Gastroesophageal sphincter (tissue), 4 donors: ENCODE measurements at regions not wholly inside any gene's neighbourhood (a gene's known extent, or its start where the extent isn't known, plus 50 kb on each side); places are given as distances from the start of the nearest gene placed in this dataset.

Source experiments
- ATAC-seq: fragments of 150-250 bp; one replicate; pipeline ENCODE4 v1.9.1; 2016; ENCODE audit warnings: mild to moderate bottlenecking, moderate library complexity
- H3K27ac ChIP-seq, 4 donors: fragments of 200-600 bp; sonication (generic) in 3 of 4; 1 replicate in 3 of 4; 2 replicates in 1 of 4; pipeline ENCODE4 v1.5.1; 2016 to 2019
- H3K27me3 ChIP-seq: fragments of 200-600 bp; sonication (generic); one replicate; pipeline ENCODE4 v1.5.1; 2019
- H3K36me3 ChIP-seq, 2 donors: fragments of 200-600 bp; sonication (generic); one replicate each; pipeline ENCODE4 v1.5.1; 2019; ENCODE audit warnings: control low read depth in 1 of 2
- H3K4me1 ChIP-seq, 3 donors: fragments of 200-600 bp; sonication (generic); 1 replicate in 2 of 3; 2 replicates in 1 of 3; pipeline ENCODE4 v1.5.1; 2016 to 2019; ENCODE audit warnings: control low read depth in 2 of 3
- H3K4me3 ChIP-seq, 2 donors: fragments of 200-600 bp; sonication (generic); one replicate each; pipeline ENCODE4 v1.5.1; 2019; ENCODE audit warnings: mild to moderate bottlenecking in 1 of 2, moderate library complexity in 1 of 2
- H3K9me3 ChIP-seq, 3 donors: fragments of 200-600 bp; sonication (generic); one replicate each; pipeline ENCODE4 v1.5.1; 2017 to 2019; ENCODE audit warnings: control low read depth in 2 of 3
- CTCF ChIP-seq, 4 experiments: fragments of 200-600 bp in 2 of 4; fragments of 450-650 bp in 2 of 4; sonication (generic) in 1 of 4; IDR thresholded peaks; one replicate each; pipeline ENCODE4 v1.5.1; 2017 to 2019; ENCODE audit warnings: antibody characterized with exemption in 4 of 4, mild to moderate bottlenecking in 2 of 4, moderate library complexity in 2 of 4
- EP300 ChIP-seq: sonication (generic); formaldehyde crosslinking; IDR thresholded peaks from one replicate; pipeline ENCODE4 v1.6.1; 2017; ENCODE audit warnings: antibody characterized with exemption, mild to moderate bottlenecking
- POLR2A ChIP-seq, 2 donors: fragments of 450-650 bp; IDR thresholded peaks; one replicate each; pipeline ENCODE4 v1.6.1; 2017; ENCODE audit warnings: antibody characterized with exemption in 2 of 2, mild to moderate bottlenecking in 2 of 2, moderate library complexity in 1 of 2
- POLR2AphosphoS5 ChIP-seq: sonication (generic); formaldehyde crosslinking; IDR thresholded peaks from one replicate; pipeline ENCODE4 v1.6.1; 2017; ENCODE audit warnings: antibody characterized with exemption
- WGBS, 2 donors: methylation state at CpG; one replicate each; pipeline ENCODE4 v1.1.5; 2018; ENCODE audit warnings: low coverage in 1 of 2; 5-methylcytosine and 5-hydroxymethylcytosine counted together

- TF ChIP-seq EP300, result no peak
- no peak for TF ChIP-seq POLR2AphosphoS5
- TF ChIP-seq POLR2A (IDR thresholded peaks at IDR 0.05), result no peak
- no peak for TF ChIP-seq CTCF (IDR thresholded peaks at IDR 0.05)
- Histone ChIP-seq H3K27ac (peak overlapping the region in 3 of 4 donors; percentile 19 to 37 (median 25)), H3K36me3 (peaks cover 2 to 98% of the 10 kb centered on the region in 2 donors), H3K4me3 (no peak overlapping the region), H3K9me3 (no peaks in the 10 kb centered on the region), H3K4me1 (peaks cover 0 to 17% (median 0%) of the 10 kb centered on the region in 3 donors), H3K27me3 (no peaks in the 10 kb centered on the region)
- WGBS, 2 donors, result 76 to 81% methylated on average over 2 of the region's 2 CpGs
- no peak for ATAC-seq
Measured at GRCh38 chr20:3313683-3314065, 74.7 kb upstream of the SLC4A11 start.

- peak; percentile 76 for ATAC-seq
- TF ChIP-seq POLR2AphosphoS5 (no peak), POLR2A (IDR thresholded peaks at IDR 0.05) (no peak), EP300 (no peak), CTCF (IDR thresholded peaks at IDR 0.05) (no peak)
- H3K9me3 ChIP-seq, result no peaks in the 10 kb centered on the region
- H3K4me1 ChIP-seq, result peaks cover 0 to 17% (median 0%) of the 10 kb centered on the region in 3 donors
- H3K36me3 ChIP-seq, result peaks cover 2 to 98% of the 10 kb centered on the region in 2 donors
- no peak overlapping the region for H3K4me3 ChIP-seq
- no peaks in the 10 kb centered on the region for H3K27me3 ChIP-seq
- 42 to 44% methylated on average over 2 of the region's 2 CpGs for WGBS, 2 donors
- peak overlapping the region in 3 of 4 donors; percentile 19 to 37 (median 25) for H3K27ac ChIP-seq
Measured at GRCh38 chr20:3312940-3313682, 74.1 kb upstream of the SLC4A11 start.

GRCh38 chr20:3311623-3312022 is 72.6 kb upstream of the SLC4A11 start:
- H3K4me3 ChIP-seq, result no peak overlapping the region
- H3K36me3 ChIP-seq, result peaks cover 2 to 100% of the 10 kb centered on the region in 2 donors
- H3K4me1 ChIP-seq, result peaks cover 0 to 17% (median 0%) of the 10 kb centered on the region in 3 donors
- WGBS, 2 donors, result 83 to 96% methylated on average over 2 of the region's 2 CpGs
- TF ChIP-seq POLR2A (IDR thresholded peaks at IDR 0.05), result no peak
- no peak for TF ChIP-seq CTCF (IDR thresholded peaks at IDR 0.05)
- TF ChIP-seq EP300, result no peak
- no peak for TF ChIP-seq POLR2AphosphoS5
- no peaks in the 10 kb centered on the region for H3K9me3 ChIP-seq
- no peaks in the 10 kb centered on the region for H3K27me3 ChIP-seq
- no peak overlapping the region for H3K27ac ChIP-seq
- no peak for ATAC-seq

GRCh38 chr20:3309226-3309625 is 70.2 kb upstream of the SLC4A11 start:
- Histone ChIP-seq H3K4me3 (no peak overlapping the region), H3K36me3 (peaks cover 0 to 100% of the 10 kb centered on the region in 2 donors), H3K4me1 (peaks cover 0 to 11% (median 0%) of the 10 kb centered on the region in 3 donors), H3K27ac (no peak overlapping the region), H3K27me3 (no peaks in the 10 kb centered on the region), H3K9me3 (no peaks in the 10 kb centered on the region)
- WGBS, 2 donors, result 84 to 86% methylated on average over 1 of the region's 1 CpG
- no peak for TF ChIP-seq CTCF (IDR thresholded peaks at IDR 0.05)
- TF ChIP-seq POLR2AphosphoS5, result no peak
- TF ChIP-seq POLR2A (IDR thresholded peaks at IDR 0.05), result no peak
- no peak for TF ChIP-seq EP300
- no peak for ATAC-seq

- no peak overlapping the region for H3K4me3 ChIP-seq
- 82 to 87% methylated on average over 2 of the region's 2 CpGs for WGBS, 2 donors
- H3K4me1 ChIP-seq, result peaks cover 0 to 1% (median 0%) of the 10 kb centered on the region in 3 donors
- H3K9me3 ChIP-seq, result no peaks in the 10 kb centered on the region
- no peak for ATAC-seq
- TF ChIP-seq CTCF (IDR thresholded peaks at IDR 0.05) (no peak), POLR2A (IDR thresholded peaks at IDR 0.05) (no peak), EP300 (no peak), POLR2AphosphoS5 (no peak)
- H3K36me3 ChIP-seq, result peaks cover 0 to 99% of the 10 kb centered on the region in 2 donors
- peak overlapping the region in 1 of 4 donors; percentile 31 for H3K27ac ChIP-seq
- no peaks in the 10 kb centered on the region for H3K27me3 ChIP-seq
Measured at GRCh38 chr20:3307725-3308124, 68.7 kb upstream of the SLC4A11 start.
